ENCODE measurements at regions not wholly inside any gene's neighbourhood (a gene's known extent, or its start where the extent isn't known, plus 50 kb on each side); places are given as distances from the start of the nearest gene placed in this dataset.

- TF ChIP-seq IRF1 (CRISPR knock-in tag; IDR thresholded peaks at IDR 0.05): no peak
- no peak for TF ChIP-seq CREB1 (CRISPR knock-in tag; IDR thresholded peaks at IDR 0.05)
- no peak for TF ChIP-seq USF2 (CRISPR knock-in tag; IDR thresholded peaks at IDR 0.05)
- no peak for TF ChIP-seq CTCF (IDR thresholded peaks at IDR 0.05)
- TF ChIP-seq MAX (CRISPR knock-in tag; IDR thresholded peaks at IDR 0.05): no peak
- no peak for TF ChIP-seq NFYB (CRISPR knock-in tag; conservative IDR thresholded peaks at IDR 0.05; ENCODE audit: low read depth)
- TF ChIP-seq USF1 (CRISPR knock-in tag; IDR thresholded peaks at IDR 0.05): no peak
- no peak for TF ChIP-seq ATF3 (CRISPR knock-in tag; conservative IDR thresholded peaks at IDR 0.05)
- no peak for TF ChIP-seq CREM (CRISPR knock-in tag; IDR thresholded peaks at IDR 0.05)
- TF ChIP-seq HMGXB4 (CRISPR knock-in tag; IDR thresholded peaks at IDR 0.05): no peak
Observed at GRCh38 chr6:3906846-3907151, 57.6 kb downstream of the FAM50B start.

All from WTC11 (cell line).